HCT116 (cell line): ENCODE measurements at regions not wholly inside any gene's neighbourhood (a gene's known extent, or its start where the extent isn't known, plus 50 kb on each side); places are given as distances from the start of the nearest gene placed in this dataset.

Source experiments
- ATAC-seq: fragments of 200-7000 bp; cut with Tn5 transposase; 2 replicates; pipeline ENCODE4 v1.9.1; 2020; ENCODE audit warnings: mild to moderate bottlenecking, moderate library complexity
- BruUV-seq: library from RNA; stranded (reverse); fragments of 400-500 nt; replicated peaks from 2 replicates; lab custom pipeline; 2021; lab: Mats Ljungman, UMichigan
- CTCF ChIA-PET: fragments of 300-600 bp; sonication (Branson Sonifier 250); formaldehyde crosslinking; loops from one replicate; lab custom pipeline; 2021; ENCODE audit warnings: antibody characterized with exemption; lab: Charles Lee
- POLR2A ChIA-PET: fragments of 300-600, 350-600 bp; sonication (Branson Sonifier 250); formaldehyde crosslinking; loops from one replicate; lab custom pipeline; 2021; ENCODE audit warnings: antibody characterized with exemption; lab: Charles Lee
- RAD21 ChIA-PET, 2 experiments: fragments of 300-600 bp; sonication (Branson Sonifier 250); formaldehyde crosslinking; loops; one replicate each; lab custom pipeline; 2023; ENCODE audit warnings: low total read pairs in 2 of 2; ENCODE audit not compliant: uncharacterized antibody in 2 of 2, unreplicated experiment in 2 of 2, low non-redundant PET in 1 of 2; lab: Charles Lee
- DNase-seq: peaks from one replicate; pipeline ENCODE4 v3.0.0-alpha.2; 2010; ENCODE audit warnings: low read depth, low spot score
- H2AFZ ChIP-seq: fragments of 200-600 bp; shearing (Covaris generic), sonication (generic); 2 replicates; pipeline ENCODE4 v1.6.1; 2017; ENCODE audit warnings: low read depth, mixed run types, mixed read lengths, antibody characterized with exemption, low read length; ENCODE audit not compliant: poor library complexity, severe bottlenecking
- H3K27ac ChIP-seq: 2 replicates; pipeline ENCODE4 v1.5.1; 2012; ENCODE audit warnings: low read depth, low read length
- H3K27me3 ChIP-seq: fragments of 200-600 bp; sonication (generic); 2 replicates; pipeline ENCODE4 v1.6.1; 2016; ENCODE audit warnings: mixed run types, low read length, mixed read lengths; ENCODE audit not compliant: insufficient read depth
- H3K36me3 ChIP-seq, 2 experiments: fragments of 200-500 bp in 1 of 2; fragments of 200-600 bp in 1 of 2; sonication (Bioruptor generic) in 1 of 2; sonication (generic) in 1 of 2; 2 replicates each; pipeline versions ENCODE4 v1.5.1 to v1.6.1; 2014 to 2016; ENCODE audit warnings: low read length in 2 of 2, inconsistent platforms in 1 of 2, mixed read lengths in 1 of 2, mixed run types in 1 of 2; ENCODE audit not compliant: insufficient read depth in 2 of 2, control insufficient read depth in 1 of 2
- H3K4me1 ChIP-seq, 2 experiments: fragments of 200-600 bp in 1 of 2; sonication (generic) in 1 of 2; 2 replicates each; pipeline versions ENCODE4 v1.5.1 to v1.6.1; 2012 to 2017; ENCODE audit warnings: low read length in 2 of 2, inconsistent platforms in 1 of 2, mild to moderate bottlenecking in 1 of 2, mixed read lengths in 1 of 2, mixed run types in 1 of 2, moderate library complexity in 1 of 2; ENCODE audit not compliant: insufficient read depth in 2 of 2, control insufficient read depth in 1 of 2
- H3K4me2 ChIP-seq: fragments of 200-600 bp; sonication (generic); 2 replicates; pipeline ENCODE4 v1.6.1; 2017; ENCODE audit warnings: mixed run types, low read length, mixed read lengths
- H3K4me3 ChIP-seq, 2 experiments: fragments of 200-600 bp in 1 of 2; sonication (generic) in 1 of 2; replicated peaks in 1 of 2; 2 replicates each; pipeline ENCODE4 v1.5.1; 2011 to 2016; ENCODE audit warnings: low read length in 2 of 2, control low read depth in 1 of 2, low read depth in 1 of 2, mild to moderate bottlenecking in 1 of 2, mixed read lengths in 1 of 2, mixed run types in 1 of 2
- H3K79me2 ChIP-seq: fragments of 200-600 bp; sonication (generic); 2 replicates; pipeline ENCODE4 v1.6.1; 2017; ENCODE audit warnings: mild to moderate bottlenecking, mixed run types, low read length, moderate library complexity, mixed read lengths; ENCODE audit not compliant: insufficient read depth
- H3K9ac ChIP-seq: fragments of 200-600 bp; sonication (generic); 2 replicates; pipeline ENCODE4 v1.6.1; 2016; ENCODE audit warnings: low read length, mixed read lengths
- H3K9me2 ChIP-seq: fragments of 200-600 bp; sonication (generic), shearing (Covaris generic); 2 replicates; pipeline ENCODE4 v1.6.1; 2017; ENCODE audit warnings: mixed run types, mild to moderate bottlenecking, moderate library complexity; ENCODE audit not compliant: insufficient read depth
- H3K9me3 ChIP-seq, 2 experiments: fragments of 200-500 bp in 1 of 2; fragments of 200-600 bp in 1 of 2; sonication (Bioruptor generic) in 1 of 2; sonication (generic) in 1 of 2; 2 replicates each; pipeline ENCODE4 v1.6.1; 2014 to 2017; ENCODE audit warnings: low read length in 2 of 2, mixed read lengths in 2 of 2, inconsistent platforms in 1 of 2, low read depth in 1 of 2, mild to moderate bottlenecking in 1 of 2, mixed run types in 1 of 2, moderate library complexity in 1 of 2; ENCODE audit not compliant: control insufficient read depth in 1 of 2, insufficient read depth in 1 of 2
- H4K20me1 ChIP-seq: fragments of 200-600 bp; sonication (generic), shearing (Covaris generic); 2 replicates; pipeline ENCODE4 v1.6.1; 2017; ENCODE audit warnings: mixed run types, mild to moderate bottlenecking, moderate library complexity; ENCODE audit not compliant: insufficient read depth
- ATF3 ChIP-seq: IDR thresholded peaks from 2 replicates; pipeline ENCODE4 v1.6.1; 2012
- CEBPB ChIP-seq: IDR thresholded peaks from 2 replicates; pipeline ENCODE4 v1.6.1; 2012; ENCODE audit warnings: low read depth
- CTCF ChIP-seq, 3 experiments: fragments of 200-600 bp in 1 of 3; sonication (generic) in 1 of 3; IDR thresholded peaks in 2 of 3; conservative IDR thresholded peaks in 1 of 3; 2 replicates each; pipeline ENCODE4 v1.5.1; 2012 to 2017; ENCODE audit warnings: low read depth in 2 of 3, low read length in 2 of 3, antibody characterized with exemption in 1 of 3, borderline replicate concordance in 1 of 3, control low read depth in 1 of 3, mild to moderate bottlenecking in 1 of 3, mixed read lengths in 1 of 3, mixed run types in 1 of 3, moderate library complexity in 1 of 3; ENCODE audit not compliant: insufficient read depth in 1 of 3
- EGR1 ChIP-seq: IDR thresholded peaks from 2 replicates; pipeline ENCODE4 v1.6.1; 2012; ENCODE audit warnings: low read depth
- ELF1 ChIP-seq: IDR thresholded peaks from 2 replicates; pipeline ENCODE4 v1.6.1; 2012; ENCODE audit warnings: low read depth, borderline replicate concordance
- EZH2phosphoT487 ChIP-seq: fragments of 200-600 bp; IDR thresholded peaks from 2 replicates; pipeline ENCODE4 v1.6.1; 2018; ENCODE audit warnings: antibody characterized with exemption, borderline replicate concordance
- FOSL1 ChIP-seq: IDR thresholded peaks from 2 replicates; pipeline ENCODE4 v1.6.1; 2012; ENCODE audit warnings: low read depth
- MAX ChIP-seq: IDR thresholded peaks from 2 replicates; pipeline ENCODE4 v1.6.1; 2012
- POLR2A ChIP-seq: IDR thresholded peaks from 2 replicates; pipeline ENCODE4 v1.7.0; 2011; ENCODE audit warnings: borderline replicate concordance; ENCODE audit not compliant: insufficient read depth, insufficient read length; ENCODE audit errors: extremely low read depth
- POLR2AphosphoS5 ChIP-seq: IDR thresholded peaks from 2 replicates; pipeline ENCODE4 v1.6.1; 2011; ENCODE audit warnings: mild to moderate bottlenecking, low read depth, low read length, moderate library complexity
- RAD21 ChIP-seq: IDR thresholded peaks from 2 replicates; pipeline ENCODE4 v1.6.1; 2012; ENCODE audit warnings: low read depth, mild to moderate bottlenecking
- REST ChIP-seq: IDR thresholded peaks from 2 replicates; pipeline ENCODE4 v1.6.1; 2012; ENCODE audit warnings: low read depth
- SIN3A ChIP-seq: IDR thresholded peaks from 2 replicates; pipeline ENCODE4 v1.6.1; 2012; ENCODE audit warnings: low read depth
- SP1 ChIP-seq: IDR thresholded peaks from 2 replicates; pipeline ENCODE4 v1.6.1; 2012; ENCODE audit warnings: low read depth
- SRF ChIP-seq: IDR thresholded peaks from 2 replicates; pipeline ENCODE4 v1.6.1; 2012; ENCODE audit warnings: low read depth
- TCF7L2 ChIP-seq: IDR thresholded peaks from 2 replicates; pipeline ENCODE4 v1.7.0; 2011; ENCODE audit warnings: borderline replicate concordance, inconsistent platforms; ENCODE audit not compliant: insufficient read depth, insufficient read length; ENCODE audit errors: extremely low read depth
- YY1 ChIP-seq: IDR thresholded peaks from 2 replicates; pipeline ENCODE4 v1.6.1; 2011; ENCODE audit warnings: low read length, low read depth, moderate library complexity, mild to moderate bottlenecking; ENCODE audit not compliant: insufficient replicate concordance; ENCODE audit errors: extremely low read depth
- ZBTB33 ChIP-seq: IDR thresholded peaks from 2 replicates; pipeline ENCODE4 v1.6.1; 2011; ENCODE audit warnings: mild to moderate bottlenecking, low read length, moderate library complexity; ENCODE audit not compliant: insufficient replicate concordance; ENCODE audit errors: extremely low read depth
- ZFX ChIP-seq: fragments of 450-650 bp; IDR thresholded peaks from 2 replicates; pipeline ENCODE4 v1.6.1; 2017
- ZNF274 ChIP-seq: fragments of 200-500 bp; sonication (Bioruptor generic); IDR thresholded peaks from 2 replicates; pipeline ENCODE4 v1.6.1; 2014; ENCODE audit warnings: mild to moderate bottlenecking, low read depth, low read length, inconsistent platforms
- intact Hi-C: fragments of 100-400 bp; cut with micrococcal nuclease; formaldehyde crosslinking; loops from 2 replicates; pipeline ENCODE4 v1.10.0; 2022

- ChIA-PET RAD21 (no interaction called here), CTCF (no interaction called here), POLR2A (no interaction called here)
- H3K9me3 ChIP-seq: no peaks in the 10 kb centered on the region
- H3K9me2 ChIP-seq: no peaks in the 10 kb centered on the region
- no peaks in the 10 kb centered on the region for H4K20me1 ChIP-seq
- DNase-seq (no peak), ATAC-seq (no peak)
- no peaks in the 10 kb centered on the region for H3K27me3 ChIP-seq
- H3K9ac ChIP-seq: no peak overlapping the region
- no peaks in the 10 kb centered on the region for H3K4me1 ChIP-seq
- no peak overlapping the region for H3K27ac ChIP-seq
- no peaks in the 10 kb centered on the region for H3K36me3 ChIP-seq
- intact Hi-C loops: no loop called here
- no peaks in the 10 kb centered on the region for H3K79me2 ChIP-seq
- BruUV-seq: no TSS peak
- H2AFZ ChIP-seq: no peak overlapping the region
- H3K4me3 ChIP-seq: no peak overlapping the region
- TF ChIP-seq POLR2A (no peak), FOSL1 (no peak), EZH2phosphoT487 (no peak), SIN3A (no peak), SP1 (no peak), ZBTB33 (no peak), CEBPB (no peak), ZFX (no peak), YY1 (no peak), MAX (no peak), SRF (no peak), ELF1 (no peak), CTCF (IDR thresholded peaks at IDR 0.05 in 2 of 3, conservative IDR thresholded peaks at IDR 0.05 in 1 of 3; ENCODE audit: borderline replicate concordance in 1 of 3, insufficient read depth in 1 of 3, low read depth in 2 of 3, low read length in 2 of 3) (no peak), RAD21 (no peak), ATF3 (no peak), POLR2AphosphoS5 (no peak), REST (no peak), TCF7L2 (no peak), ZNF274 (no peak), EGR1 (no peak)
- H3K4me2 ChIP-seq: no peak overlapping the region
These were observed 64.0 kb downstream of the CHST2 start for GRCh38 chr3:143183665-143183964.
